ENCODE measurements at regions not wholly inside any gene's neighbourhood (a gene's known extent, or its start where the extent isn't known, plus 50 kb on each side); places are given as distances from the start of the nearest gene placed in this dataset.
A peak's percentile ranks its signal among the peaks of the same experiment; 100 is the strongest.

GRCh38 chr3:102529452-102529851 is 94.6 kb downstream of the ZPLD1 start:
- DNase-seq: no peak

GRCh38 chr3:102530415-102531181 is 95.8 kb downstream of the ZPLD1 start:
- no peak for DNase-seq

GRCh38 chr3:102531686-102532085 is 96.9 kb downstream of the ZPLD1 start:
- no peak for DNase-seq

GRCh38 chr3:102532901-102533300 is 98.1 kb downstream of the ZPLD1 start:
- DNase-seq: no peak

- no peak for DNase-seq
Measured at GRCh38 chr3:102533784-102534183, 99.0 kb downstream of the ZPLD1 start.

GRCh38 chr3:102536456-102536855 is 101.6 kb downstream of the ZPLD1 start:
- peak; percentile 60 for DNase-seq

- no peak for DNase-seq
Measured at GRCh38 chr3:102537123-102537522, 102.3 kb downstream of the ZPLD1 start.

- DNase-seq: no peak
Measured at GRCh38 chr3:102544741-102545140, 109.9 kb downstream of the ZPLD1 start.

- DNase-seq: no peak
Measured at GRCh38 chr3:102545276-102545675, 110.5 kb downstream of the ZPLD1 start.

- DNase-seq: no peak
Measured at GRCh38 chr3:102553876-102554275, 119.1 kb downstream of the ZPLD1 start.

- DNase-seq: no peak
Measured at GRCh38 chr3:102570511-102570910, 135.7 kb downstream of the ZPLD1 start.

GRCh38 chr3:102571006-102571405 is 136.2 kb downstream of the ZPLD1 start:
- no peak for DNase-seq

- no peak for DNase-seq
Measured at GRCh38 chr3:102571720-102572384, 137.0 kb downstream of the ZPLD1 start.

GRCh38 chr3:102573483-102574028 is 138.7 kb downstream of the ZPLD1 start:
- no peak for DNase-seq

GRCh38 chr3:102574355-102574754 is 139.5 kb downstream of the ZPLD1 start:
- DNase-seq: no peak

GRCh38 chr3:102576651-102577050 is 141.8 kb downstream of the ZPLD1 start:
- no peak for DNase-seq

GRCh38 chr3:102577082-102577789 is 142.4 kb downstream of the ZPLD1 start:
- no peak for DNase-seq

GRCh38 chr3:102580760-102581159 is 145.9 kb downstream of the ZPLD1 start:
- DNase-seq: no peak

- DNase-seq: no peak
Measured at GRCh38 chr3:102586485-102586884, 151.7 kb downstream of the ZPLD1 start.

GRCh38 chr3:102593812-102594602 is 159.2 kb downstream of the ZPLD1 start:
- DNase-seq: no peak

- no peak for DNase-seq
Measured at GRCh38 chr3:102595057-102595456, 160.2 kb downstream of the ZPLD1 start.

GRCh38 chr3:102599819-102600576 is 165.2 kb downstream of the ZPLD1 start:
- DNase-seq: no peak
